HepG2 (cell line): ENCODE measurements at regions not wholly inside any gene's neighbourhood (a gene's known extent, or its start where the extent isn't known, plus 50 kb on each side); places are given as distances from the start of the nearest gene placed in this dataset.

Source experiments
- ATAC-seq: fragments of 200-7000 bp; cut with Tn5 transposase; 3 replicates; pipeline ENCODE4 v1.9.1; 2020; ENCODE audit warnings: mild to moderate bottlenecking, moderate library complexity
- BruUV-seq: library from RNA; stranded (reverse); fragments of 400-500 nt; replicated peaks from 2 replicates; lab custom pipeline; 2021; lab: Mats Ljungman, UMichigan
- CTCF ChIA-PET: fragments of 300-600 bp; formaldehyde crosslinking; extraction: SDS; loops from one replicate; lab custom pipeline; 2021; ENCODE audit warnings: low total read pairs, inconsistent platforms, low intra/inter-chr PET ratio; lab: Yijun Ruan, JAX
- POLR2A ChIA-PET: fragments of 350-600 bp; sonication (Branson Sonifier 250); formaldehyde crosslinking; loops from one replicate; lab custom pipeline; 2020; ENCODE audit warnings: antibody characterized with exemption, inconsistent platforms; lab: Yijun Ruan, JAX
- DNase-seq: peaks from one replicate; pipeline ENCODE4 v3.0.0-alpha.2; 2015; ENCODE audit warnings: low spot score
- FAIRE-seq: peaks from 3 replicates; lab custom pipeline; 2011; peaks lifted over from hg19 to GRCh38; lab: Jason Lieb, UNC
- H2AFZ ChIP-seq: one replicate; pipeline ENCODE4 v1.6.1; 2011; ENCODE audit warnings: low read length, inconsistent platforms
- H3K27ac ChIP-seq: fragments of 300-600 bp; 3 replicates; pipeline ENCODE4 v1.8.0; 2011; ENCODE audit warnings: mixed run types, mild to moderate bottlenecking, mixed read lengths, low read length, inconsistent platforms; ENCODE audit not compliant: insufficient read depth; ENCODE audit errors: extremely low read length
- H3K27me3 ChIP-seq, 2 experiments: fragments of 200-600 bp in 1 of 2; 2 replicates in 1 of 2; 3 replicates in 1 of 2; pipeline versions ENCODE4 v1.6.0 to v1.8.0; 2011; ENCODE audit warnings: low read length in 2 of 2, mild to moderate bottlenecking in 2 of 2, moderate library complexity in 2 of 2, inconsistent platforms in 1 of 2; ENCODE audit not compliant: insufficient read depth in 2 of 2, control insufficient read depth in 1 of 2
- H3K36me3 ChIP-seq, 2 experiments: fragments of 200-600 bp in 1 of 2; replicated peaks in 1 of 2; 2 replicates in 1 of 2; 3 replicates in 1 of 2; pipeline versions ENCODE4 v1.5.1 to v1.8.0; 2011; ENCODE audit warnings: low read length in 2 of 2, inconsistent platforms in 1 of 2; ENCODE audit not compliant: insufficient read depth in 2 of 2, control insufficient read depth in 1 of 2
- H3K4me1 ChIP-seq: 2 replicates; pipeline ENCODE4 v1.5.1; 2012; ENCODE audit warnings: low read length, inconsistent platforms; ENCODE audit not compliant: insufficient read depth
- H3K4me2 ChIP-seq: 2 replicates; pipeline ENCODE4 v1.6.0; 2011; ENCODE audit warnings: low read depth, low read length, inconsistent platforms
- H3K4me3 ChIP-seq, 3 experiments: fragments of 200-600 bp in 1 of 3; sonication (generic), shearing (Covaris generic) in 1 of 3; replicated peaks in 1 of 3; 2 replicates each; pipeline ENCODE4 v1.5.1; 2011 to 2016; ENCODE audit warnings: low read length in 3 of 3, inconsistent platforms in 2 of 3, low read depth in 2 of 3, mild to moderate bottlenecking in 2 of 3, control low read depth in 1 of 3, mixed read lengths in 1 of 3; ENCODE audit not compliant: insufficient read depth in 1 of 3
- H3K79me2 ChIP-seq: one replicate; pipeline ENCODE4 v1.6.1; 2011; ENCODE audit warnings: low read length, inconsistent platforms; ENCODE audit not compliant: insufficient read depth
- H3K9ac ChIP-seq: 2 replicates; pipeline ENCODE4 v1.6.0; 2011; ENCODE audit warnings: mild to moderate bottlenecking, low read depth, low read length, inconsistent platforms; ENCODE audit not compliant: insufficient read depth
- H3K9me3 ChIP-seq: 2 replicates; pipeline ENCODE4 v1.5.1; 2012; ENCODE audit warnings: mild to moderate bottlenecking, low read length
- H4K20me1 ChIP-seq: 2 replicates; pipeline ENCODE4 v1.6.0; 2011; ENCODE audit warnings: inconsistent platforms, mild to moderate bottlenecking, low read length, moderate library complexity; ENCODE audit not compliant: insufficient read depth
- FIP1L1 ChIP-seq: fragments of 200-400 bp; formaldehyde crosslinking; IDR thresholded peaks from 2 replicates; pipeline ENCODE4 v1.6.1; 2018; ENCODE audit warnings: low read depth, mild to moderate bottlenecking, low read length, moderate library complexity, borderline replicate concordance; ENCODE audit not compliant: insufficient read depth
- GATAD2A ChIP-seq: IDR thresholded peaks from 2 replicates; pipeline ENCODE4 v1.6.1; 2016
- HNRNPUL1 ChIP-seq: fragments of 200-400 bp; formaldehyde crosslinking; IDR thresholded peaks from 2 replicates; pipeline ENCODE4 v1.6.1; 2017; ENCODE audit warnings: low read depth, mild to moderate bottlenecking, low read length, moderate library complexity
- IKZF1 ChIP-seq: fragments of 450-650 bp; IDR thresholded peaks from 2 replicates; pipeline ENCODE4 v1.7.1; 2016
- PREB ChIP-seq: sonication (generic); formaldehyde crosslinking; IDR thresholded peaks from 2 replicates; pipeline ENCODE4 v1.4.0; 2020; ENCODE audit warnings: missing genetic modification reagents
- RARA ChIP-seq: IDR thresholded peaks from 2 replicates; pipeline ENCODE4 v1.6.1; 2016; ENCODE audit warnings: missing genetic modification reagents, missing compliant biosample characterization
- ZMAT3 ChIP-seq: sonication (generic); formaldehyde crosslinking; conservative IDR thresholded peaks from 2 replicates; pipeline ENCODE4 v1.7.0; 2021; ENCODE audit warnings: missing genetic modification reagents
- ZNF3 ChIP-seq: IDR thresholded peaks from 2 replicates; pipeline ENCODE4 v1.7.0; 2017; ENCODE audit warnings: inconsistent platforms
- ZNF326 ChIP-seq: sonication (generic); formaldehyde crosslinking; IDR thresholded peaks from 2 replicates; pipeline ENCODE4 v1.4.0; 2020; ENCODE audit warnings: missing genetic modification reagents, borderline replicate concordance
- ZNF768 ChIP-seq: sonication (generic); formaldehyde crosslinking; IDR thresholded peaks from 2 replicates; pipeline ENCODE4 v1.4.0; 2020; ENCODE audit warnings: missing genetic modification reagents
- WGBS: methylation state at CpG from one replicate; pipeline ENCODE4 v1.1.6; 2017; ENCODE audit warnings: low lambda C conversion rate; 5-methylcytosine and 5-hydroxymethylcytosine counted together
- in situ Hi-C: cut with HindIII; loops from 2 replicates; pipeline ENCODE4 v1.10.0; 2017; ENCODE audit warnings: low pct_unique_long_range_greater_than_20kb; ENCODE audit not compliant: extremely low pct_ligation_motif_present
- intact Hi-C: fragments of 100-400 bp; cut with micrococcal nuclease; formaldehyde crosslinking; loops from one replicate; pipeline ENCODE4 v1.10.0; 2022; ENCODE audit not compliant: unreplicated experiment
- TF ChIP-seq, protein P1 (sequence below): sonication (generic); formaldehyde crosslinking; IDR thresholded peaks from 2 replicates; pipeline ENCODE4 v1.8.0; 2022; ENCODE audit warnings: mild to moderate bottlenecking, missing genetic modification reagents, moderate library complexity
- TF ChIP-seq, protein P2 (sequence below): sonication (generic); formaldehyde crosslinking; IDR thresholded peaks from 2 replicates; pipeline ENCODE4 v1.5.0; 2020; ENCODE audit warnings: missing genetic modification reagents
- TF ChIP-seq, protein P3 (sequence below): sonication (generic); formaldehyde crosslinking; IDR thresholded peaks from 2 replicates; pipeline ENCODE4 v1.4.0; 2020; ENCODE audit warnings: mild to moderate bottlenecking, low read depth, missing genetic modification reagents

GRCh38 chr10:35885076-35885475 is 243.0 kb upstream of the FZD8 start:
- WGBS, result 16% methylated on average over 5 of the region's 5 CpGs
- BruUV-seq, result no TSS peak
- no peak overlapping the region for H3K9ac ChIP-seq
- no peak overlapping the region for H2AFZ ChIP-seq
- no peak overlapping the region for H3K4me2 ChIP-seq
- H3K27ac ChIP-seq, result no peak overlapping the region
- no peaks in the 10 kb centered on the region for H3K36me3 ChIP-seq
- no peaks in the 10 kb centered on the region for H3K4me1 ChIP-seq
- intact Hi-C loops (no loop called here), in situ Hi-C loops (no loop called here)
- no peak for FAIRE-seq
- no peaks in the 10 kb centered on the region for H3K79me2 ChIP-seq
- DNase-seq, result no peak
- CTCF ChIA-PET, result no interaction called here
- POLR2A ChIA-PET, result no interaction called here
- H3K27me3 ChIP-seq, result peaks cover 0 to 9% of the 10 kb centered on the region in 2 experiments; a peak in 2 of 5 replicates
- TF ChIP-seq, protein P1, sequence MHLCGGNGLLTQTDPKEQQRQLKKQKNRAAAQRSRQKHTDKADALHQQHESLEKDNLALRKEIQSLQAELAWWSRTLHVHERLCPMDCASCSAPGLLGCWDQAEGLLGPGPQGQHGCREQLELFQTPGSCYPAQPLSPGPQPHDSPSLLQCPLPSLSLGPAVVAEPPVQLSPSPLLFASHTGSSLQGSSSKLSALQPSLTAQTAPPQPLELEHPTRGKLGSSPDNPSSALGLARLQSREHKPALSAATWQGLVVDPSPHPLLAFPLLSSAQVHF (CRISPR knock-in tag), result no peak
- no peak for TF ChIP-seq PREB (CRISPR knock-in tag)
- TF ChIP-seq ZMAT3 (CRISPR knock-in tag), result no peak
- no peak for TF ChIP-seq IKZF1
- TF ChIP-seq GATAD2A, result no peak
- no peak for TF ChIP-seq ZNF768
- TF ChIP-seq, protein P2, sequence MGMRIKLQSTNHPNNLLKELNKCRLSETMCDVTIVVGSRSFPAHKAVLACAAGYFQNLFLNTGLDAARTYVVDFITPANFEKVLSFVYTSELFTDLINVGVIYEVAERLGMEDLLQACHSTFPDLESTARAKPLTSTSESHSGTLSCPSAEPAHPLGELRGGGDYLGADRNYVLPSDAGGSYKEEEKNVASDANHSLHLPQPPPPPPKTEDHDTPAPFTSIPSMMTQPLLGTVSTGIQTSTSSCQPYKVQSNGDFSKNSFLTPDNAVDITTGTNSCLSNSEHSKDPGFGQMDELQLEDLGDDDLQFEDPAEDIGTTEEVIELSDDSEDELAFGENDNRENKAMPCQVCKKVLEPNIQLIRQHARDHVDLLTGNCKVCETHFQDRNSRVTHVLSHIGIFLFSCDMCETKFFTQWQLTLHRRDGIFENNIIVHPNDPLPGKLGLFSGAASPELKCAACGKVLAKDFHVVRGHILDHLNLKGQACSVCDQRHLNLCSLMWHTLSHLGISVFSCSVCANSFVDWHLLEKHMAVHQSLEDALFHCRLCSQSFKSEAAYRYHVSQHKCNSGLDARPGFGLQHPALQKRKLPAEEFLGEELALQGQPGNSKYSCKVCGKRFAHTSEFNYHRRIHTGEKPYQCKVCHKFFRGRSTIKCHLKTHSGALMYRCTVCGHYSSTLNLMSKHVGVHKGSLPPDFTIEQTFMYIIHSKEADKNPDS (CRISPR knock-in tag), result no peak
- no peak for TF ChIP-seq FIP1L1
- no peak for TF ChIP-seq HNRNPUL1
- TF ChIP-seq ZNF326 (CRISPR knock-in tag), result no peak
- TF ChIP-seq ZNF3 (CRISPR knock-in tag), result no peak
- TF ChIP-seq RARA (CRISPR knock-in tag), result no peak
- TF ChIP-seq, protein P3, sequence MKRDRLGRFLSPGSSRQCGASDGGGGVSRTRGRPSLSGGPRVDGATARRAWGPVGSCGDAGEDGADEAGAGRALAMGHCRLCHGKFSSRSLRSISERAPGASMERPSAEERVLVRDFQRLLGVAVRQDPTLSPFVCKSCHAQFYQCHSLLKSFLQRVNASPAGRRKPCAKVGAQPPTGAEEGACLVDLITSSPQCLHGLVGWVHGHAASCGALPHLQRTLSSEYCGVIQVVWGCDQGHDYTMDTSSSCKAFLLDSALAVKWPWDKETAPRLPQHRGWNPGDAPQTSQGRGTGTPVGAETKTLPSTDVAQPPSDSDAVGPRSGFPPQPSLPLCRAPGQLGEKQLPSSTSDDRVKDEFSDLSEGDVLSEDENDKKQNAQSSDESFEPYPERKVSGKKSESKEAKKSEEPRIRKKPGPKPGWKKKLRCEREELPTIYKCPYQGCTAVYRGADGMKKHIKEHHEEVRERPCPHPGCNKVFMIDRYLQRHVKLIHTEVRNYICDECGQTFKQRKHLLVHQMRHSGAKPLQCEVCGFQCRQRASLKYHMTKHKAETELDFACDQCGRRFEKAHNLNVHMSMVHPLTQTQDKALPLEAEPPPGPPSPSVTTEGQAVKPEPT (CRISPR knock-in tag), result no peak
- ATAC-seq, result no peak
- no peak overlapping the region for H3K4me3 ChIP-seq
- no peaks in the 10 kb centered on the region for H4K20me1 ChIP-seq
- H3K9me3 ChIP-seq, result no peaks in the 10 kb centered on the region
